Activated CD8-positive, alpha-beta T cell treated with anti-CD3 and anti-CD28 coated beads, Interleukin-2, amount 10 ng/mL, durations not matched to agents 7 days and 5 days (primary cell): ENCODE measurements at regions not wholly inside any gene's neighbourhood (a gene's known extent, or its start where the extent isn't known, plus 50 kb on each side); places are given as distances from the start of the nearest gene placed in this dataset.
"Not testable (repeated sequence)": the region's sequence is repeated elsewhere in the genome, so short reads cannot be mapped to it uniquely, and the experiment has no call there.

ENCODE experiments used
- ATAC-seq: fragments of 150-1000 bp; cut with Tn5 transposase; one replicate; pipeline ENCODE4 v1.10.0; 2021; ENCODE audit warnings: moderate library complexity
- CTCF ChIA-PET: fragments of 350-600 bp; sonication (Branson Sonifier 250); formaldehyde crosslinking; loops from one replicate; lab custom pipeline; 2021; ENCODE audit warnings: antibody characterized with exemption; lab: Charles Lee
- POLR2A ChIA-PET: fragments of 350-600 bp; sonication (Branson Sonifier 250); formaldehyde crosslinking; loops from one replicate; lab custom pipeline; 2021; ENCODE audit warnings: antibody characterized with exemption; lab: Charles Lee
- DNase-seq: peaks from one replicate; pipeline ENCODE4 v3.0.0-alpha.2; 2020
- H3K27ac Mint-ChIP-seq: one replicate; pipeline ENCODE4 v1.8.0; 2021; ENCODE audit warnings: mild to moderate bottlenecking, mixed read lengths
- H3K27me3 Mint-ChIP-seq: one replicate; pipeline ENCODE4 v1.8.0; 2021; ENCODE audit warnings: low read depth, mixed read lengths
- H3K36me3 Mint-ChIP-seq: one replicate; pipeline ENCODE4 v1.8.0; 2021; ENCODE audit warnings: low read depth, mixed read lengths
- H3K4me1 Mint-ChIP-seq: one replicate; pipeline ENCODE4 v1.8.0; 2021; ENCODE audit warnings: low read depth, mixed read lengths
- H3K4me3 Mint-ChIP-seq: one replicate; pipeline ENCODE4 v1.8.0; 2021; ENCODE audit warnings: mild to moderate bottlenecking, mixed read lengths
- H3K9me3 Mint-ChIP-seq: one replicate; pipeline ENCODE4 v1.8.0; 2022; ENCODE audit warnings: mixed read lengths; ENCODE audit not compliant: insufficient read depth

DNA sequence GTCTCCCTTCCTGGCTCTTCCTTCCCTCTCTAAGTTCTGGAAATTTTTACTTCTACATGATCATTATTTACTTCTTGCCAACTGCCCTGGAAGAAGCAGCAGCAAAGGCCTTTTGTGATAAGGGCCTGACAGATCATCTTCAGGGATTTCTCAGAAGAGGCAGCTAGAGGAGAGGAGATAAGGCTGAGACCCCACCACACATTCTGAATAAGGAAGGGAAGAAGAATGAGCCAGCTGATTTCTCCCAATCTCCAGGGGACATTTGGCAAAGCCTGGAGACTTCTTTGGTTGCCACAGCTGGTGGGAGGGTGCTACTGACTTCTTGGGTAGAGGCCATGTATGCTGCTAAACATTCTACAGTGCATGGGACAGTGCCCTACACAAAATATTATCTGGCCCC is 122.4 kb upstream of the OR9Q1 start:
- Mint-ChIP-seq H3K27me3 (peaks cover 2% of the 10 kb centered on the region), H3K4me1 (peaks cover 6% of the 10 kb centered on the region), H3K27ac (no peak overlapping the region), H3K9me3 (no peaks in the 10 kb centered on the region), H3K4me3 (no peak overlapping the region), H3K36me3 (no peaks in the 10 kb centered on the region)
- POLR2A ChIA-PET: no interaction called here
- no peak for ATAC-seq
- DNase-seq: no peak
- CTCF ChIA-PET: interaction anchor here (0.6 kb wide), 1 partner anchor 27 kb away, joined by 3 read pairs; no protein-coding TSS in a partner anchor

DNA sequence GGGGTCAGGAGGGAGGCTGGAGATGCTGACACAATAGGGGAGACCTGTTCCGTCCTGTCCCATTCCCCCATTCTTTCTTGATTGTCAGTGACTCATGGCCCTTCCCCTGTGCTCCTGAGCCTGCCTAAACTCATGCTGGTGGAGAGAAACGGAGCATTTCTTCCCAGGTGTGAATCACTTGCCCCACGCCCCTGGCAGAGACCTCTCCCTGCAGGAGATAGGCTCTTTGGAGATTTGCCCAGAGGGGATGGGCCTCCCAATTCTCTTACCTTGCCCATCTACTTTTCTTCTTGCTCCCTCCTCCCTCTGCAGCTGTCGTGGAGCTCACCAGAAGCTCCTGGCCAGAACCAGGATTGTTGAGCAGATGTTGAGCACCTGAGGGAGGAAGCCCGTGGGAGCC is 121.9 kb upstream of the OR9Q1 start:
- Mint-ChIP-seq H3K4me1 (peaks cover 6% of the 10 kb centered on the region), H3K27me3 (peaks cover 2% of the 10 kb centered on the region), H3K27ac (no peak overlapping the region), H3K36me3 (no peaks in the 10 kb centered on the region), H3K9me3 (no peaks in the 10 kb centered on the region), H3K4me3 (no peak overlapping the region)
- POLR2A ChIA-PET: no interaction called here
- CTCF ChIA-PET: interaction anchor here (0.6 kb wide), 1 partner anchor 27 kb away, joined by 3 read pairs; no protein-coding TSS in a partner anchor
- no peak for DNase-seq
- no peak for ATAC-seq

DNA sequence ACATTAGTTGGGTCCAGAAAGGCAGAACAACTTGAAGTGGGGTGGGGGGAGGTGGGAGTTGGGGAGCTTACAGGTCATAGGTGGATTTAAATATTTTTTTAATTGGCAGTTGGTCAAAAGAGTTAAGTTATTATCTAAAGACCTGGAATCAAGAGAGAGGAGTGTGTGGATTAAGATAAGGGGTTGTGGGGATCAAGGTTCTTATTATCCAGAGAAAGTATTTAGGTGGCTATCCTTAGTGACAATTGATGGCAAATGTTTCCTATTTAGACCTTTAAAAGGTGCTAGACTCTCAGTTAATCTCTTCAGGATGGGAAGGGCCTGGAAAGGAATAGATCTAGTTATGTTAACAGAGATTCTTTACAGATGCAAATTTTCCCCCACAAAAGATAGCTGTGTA is 120.7 kb upstream of the OR9Q1 start:
- Mint-ChIP-seq H3K4me3 (no peak overlapping the region), H3K27me3 (no peaks in the 10 kb centered on the region), H3K9me3 (no peaks in the 10 kb centered on the region), H3K27ac (no peak overlapping the region), H3K4me1 (peaks cover 6% of the 10 kb centered on the region), H3K36me3 (no peaks in the 10 kb centered on the region)
- POLR2A ChIA-PET: no interaction called here
- no peak for DNase-seq
- CTCF ChIA-PET: no interaction called here
- no peak for ATAC-seq

DNA sequence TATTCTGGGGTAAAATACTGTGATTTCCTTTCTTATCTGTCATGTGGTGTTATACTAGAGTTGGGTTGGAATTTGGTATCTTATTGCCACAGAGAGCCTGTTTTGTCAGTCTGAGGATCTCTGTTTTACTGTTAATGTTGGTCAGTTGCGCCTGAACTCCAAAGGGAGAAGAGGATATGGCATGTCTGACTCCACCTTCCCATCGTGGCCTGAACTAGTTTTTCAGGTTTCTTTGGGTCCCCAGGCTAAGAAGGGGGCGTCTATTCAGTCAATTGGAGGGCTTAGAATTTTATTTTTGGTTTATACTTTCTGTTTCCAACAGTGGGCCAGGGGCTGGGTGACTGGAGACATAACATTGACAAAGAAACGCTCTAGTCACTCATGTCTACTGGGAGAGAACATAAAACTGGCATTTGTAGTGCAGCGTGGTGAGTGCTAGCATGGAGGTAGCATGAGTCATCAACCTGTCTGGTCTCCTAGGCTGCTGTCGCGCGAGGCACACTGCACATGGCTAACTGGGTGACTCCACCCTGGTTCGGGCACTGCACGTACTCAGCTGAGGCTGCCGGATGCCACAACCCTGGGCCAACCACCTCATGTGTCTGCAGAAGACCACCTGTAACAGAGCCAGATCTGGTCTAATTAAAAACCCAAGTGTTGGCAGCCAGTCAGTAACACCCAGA is 120.1 kb upstream of the OR9Q1 start:
- no peaks in the 10 kb centered on the region for H3K9me3 Mint-ChIP-seq

DNA sequence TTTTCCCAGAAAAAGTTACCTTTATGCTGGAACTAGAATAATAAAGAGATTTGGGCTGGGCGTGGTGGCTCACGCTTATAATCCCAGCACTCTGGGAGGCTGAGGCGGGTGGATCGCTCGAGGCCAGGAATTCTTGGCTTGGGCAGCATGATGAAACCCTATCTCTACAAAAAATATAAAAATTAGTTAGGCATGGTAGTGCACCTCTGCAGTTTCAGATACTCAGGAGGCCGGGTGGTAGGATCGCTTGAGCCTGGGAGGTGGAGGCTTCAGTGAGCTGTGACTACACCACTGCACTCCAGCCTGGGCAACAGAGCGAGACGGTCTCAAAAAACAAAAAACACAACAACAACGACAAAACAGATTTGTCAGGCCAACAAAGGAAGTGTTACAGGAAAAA is 119.3 kb upstream of the OR9Q1 start:
- H3K4me3 Mint-ChIP-seq: no peak overlapping the region
- ChIA-PET CTCF (no interaction called here), POLR2A (no interaction called here)
- H3K36me3 Mint-ChIP-seq: no peaks in the 10 kb centered on the region
- no peak for ATAC-seq
- peaks cover 2% of the 10 kb centered on the region for H3K27me3 Mint-ChIP-seq
- H3K9me3 Mint-ChIP-seq: no peaks in the 10 kb centered on the region
- no peak overlapping the region for H3K27ac Mint-ChIP-seq
- DNase-seq: no peak
- peaks cover 6% of the 10 kb centered on the region for H3K4me1 Mint-ChIP-seq

More for the DNA sequence above, 120.1 kb upstream of the OR9Q1 start:
- ATAC-seq (peak; percentile 81), DNase-seq (peak; percentile 45)
- Mint-ChIP-seq H3K27me3 (no peaks in the 10 kb centered on the region), H3K27ac (no peak overlapping the region), H3K36me3 (no peaks in the 10 kb centered on the region), H3K4me3 (no peak overlapping the region), H3K4me1 (peaks cover 6% of the 10 kb centered on the region)
- CTCF ChIA-PET: no interaction called here
- POLR2A ChIA-PET: no interaction called here

DNA sequence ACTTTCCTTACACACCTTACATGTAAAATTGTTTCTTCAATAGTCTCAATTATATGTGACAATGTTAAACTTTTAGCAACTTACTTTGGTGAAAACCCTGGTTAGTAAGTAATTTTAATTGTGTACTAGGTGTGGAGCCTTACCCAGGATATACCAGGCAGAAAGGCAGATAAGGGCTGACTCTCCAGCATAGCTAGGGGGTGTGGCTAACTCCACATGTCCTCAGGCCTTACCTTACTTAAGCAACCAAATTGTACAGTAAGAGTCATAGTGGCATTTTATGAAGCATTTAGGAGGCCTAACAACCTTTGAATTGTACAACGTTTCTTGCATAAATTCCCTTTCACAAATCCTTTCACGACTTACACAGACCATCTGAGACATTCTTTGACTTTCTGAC is 118.2 kb upstream of the OR9Q1 start:
- Mint-ChIP-seq H3K27ac (no peak overlapping the region), H3K4me1 (peaks cover 6% of the 10 kb centered on the region), H3K27me3 (peaks cover 4% of the 10 kb centered on the region), H3K9me3 (no peaks in the 10 kb centered on the region), H3K4me3 (no peak overlapping the region), H3K36me3 (no peaks in the 10 kb centered on the region)
- CTCF ChIA-PET: no interaction called here
- POLR2A ChIA-PET: no interaction called here
- DNase-seq (no peak), ATAC-seq (no peak)

DNA sequence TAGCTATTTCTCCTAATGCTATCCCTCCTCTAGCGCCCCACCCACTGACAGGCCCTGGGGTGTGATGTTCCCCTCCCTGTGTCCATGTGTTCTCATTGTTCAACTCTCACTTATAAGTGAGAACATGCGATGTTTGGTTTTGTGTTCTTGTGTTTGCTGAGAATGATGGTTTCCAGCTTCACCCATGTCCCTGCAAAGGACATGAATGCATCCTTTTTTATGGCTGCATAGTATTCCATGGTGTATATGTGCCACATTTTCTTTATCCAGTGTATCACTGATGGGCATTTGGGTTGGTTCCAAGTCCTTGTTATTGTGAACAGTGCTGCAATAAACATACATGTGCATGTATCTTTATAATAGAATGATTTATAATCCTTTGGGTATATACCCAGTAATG is 115.3 kb upstream of the OR9Q1 start:
- H3K4me1 Mint-ChIP-seq: not testable (repeated sequence)

DNA sequence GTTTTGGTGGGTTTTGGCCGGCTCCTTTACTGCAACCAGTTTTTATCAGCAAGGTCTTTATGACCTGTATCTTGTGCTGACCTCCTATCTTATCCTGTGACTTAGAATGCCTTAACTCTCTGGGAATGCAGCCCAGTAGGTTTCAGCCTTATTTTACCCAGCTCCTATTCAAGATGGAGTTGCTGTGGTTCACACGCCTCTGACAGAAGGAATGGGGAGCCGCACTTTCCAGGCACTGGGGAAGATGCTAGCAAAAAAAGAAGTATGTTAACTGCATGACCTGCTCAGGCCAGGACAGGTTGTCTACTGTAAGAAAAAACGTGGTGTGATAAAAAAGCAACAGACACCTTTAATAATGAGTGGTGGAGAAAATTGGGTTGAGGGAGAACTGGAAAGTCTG is 112.2 kb upstream of the OR9Q1 start:
- H3K4me1 Mint-ChIP-seq, ATAC-seq, POLR2A ChIA-PET, H3K36me3 Mint-ChIP-seq, H3K27ac Mint-ChIP-seq, H3K9me3 Mint-ChIP-seq, DNase-seq, H3K27me3 Mint-ChIP-seq, CTCF ChIA-PET, H3K4me3 Mint-ChIP-seq: not testable (repeated sequence)

More for the DNA sequence above, 115.3 kb upstream of the OR9Q1 start:
- H3K27ac Mint-ChIP-seq, H3K9me3 Mint-ChIP-seq, H3K36me3 Mint-ChIP-seq, POLR2A ChIA-PET, ATAC-seq, DNase-seq, H3K27me3 Mint-ChIP-seq, H3K4me3 Mint-ChIP-seq, CTCF ChIA-PET: not testable (repeated sequence)

DNA sequence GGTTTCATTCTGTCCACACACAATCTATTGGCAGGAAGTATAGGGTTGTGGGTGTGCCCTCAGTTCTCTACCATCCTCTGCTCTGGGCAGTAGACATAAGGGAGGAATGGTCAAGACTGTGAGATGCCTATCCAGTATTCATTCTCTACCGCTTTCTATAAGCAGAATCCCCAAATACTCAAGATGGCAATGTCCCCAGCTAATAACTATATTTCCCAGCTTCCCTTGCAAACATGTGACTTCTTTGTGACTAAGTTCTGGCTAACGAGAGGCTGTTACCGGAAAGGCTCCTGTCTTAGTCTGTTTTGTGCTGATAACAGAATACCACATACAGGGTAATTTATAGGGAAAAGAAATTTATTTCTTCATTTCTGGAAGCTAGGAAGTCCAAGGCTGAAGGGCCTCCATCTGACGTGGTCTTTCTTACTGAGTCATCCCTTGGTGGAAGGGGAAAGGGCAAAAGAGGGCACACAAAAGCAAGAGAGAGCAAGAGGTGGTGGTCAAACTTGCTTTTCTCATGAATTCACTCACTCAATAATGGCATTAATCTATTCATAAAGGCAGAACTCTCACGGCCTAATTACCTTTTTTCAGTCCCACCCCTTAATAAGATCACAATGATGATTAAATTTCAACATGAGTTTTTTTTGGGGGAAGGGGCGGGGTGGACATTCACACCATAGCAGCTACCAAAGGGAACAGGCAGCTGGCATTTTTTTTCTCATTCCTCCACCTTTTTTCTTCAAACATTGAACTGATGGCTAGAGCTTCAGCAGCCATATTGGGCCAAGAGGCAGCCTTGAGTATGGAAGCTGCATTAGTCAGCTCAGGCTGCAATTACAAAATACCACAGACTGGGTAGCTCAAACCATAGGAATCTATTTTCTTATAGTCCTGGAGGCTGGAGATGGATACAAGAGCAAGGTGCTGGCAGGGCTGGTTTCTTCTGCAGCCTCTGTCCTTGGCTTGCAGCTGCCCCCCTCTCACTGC is 109.7 kb upstream of the OR9Q1 start:
- Mint-ChIP-seq H3K9me3 (no peaks in the 10 kb centered on the region), H3K36me3 (no peaks in the 10 kb centered on the region), H3K27ac (no peak overlapping the region), H3K27me3 (peaks cover 5% of the 10 kb centered on the region), H3K4me1 (no peaks in the 10 kb centered on the region), H3K4me3 (no peak overlapping the region)
- ATAC-seq: no peak
- POLR2A ChIA-PET: no interaction called here
- no peak for DNase-seq
- CTCF ChIA-PET: no interaction called here

DNA sequence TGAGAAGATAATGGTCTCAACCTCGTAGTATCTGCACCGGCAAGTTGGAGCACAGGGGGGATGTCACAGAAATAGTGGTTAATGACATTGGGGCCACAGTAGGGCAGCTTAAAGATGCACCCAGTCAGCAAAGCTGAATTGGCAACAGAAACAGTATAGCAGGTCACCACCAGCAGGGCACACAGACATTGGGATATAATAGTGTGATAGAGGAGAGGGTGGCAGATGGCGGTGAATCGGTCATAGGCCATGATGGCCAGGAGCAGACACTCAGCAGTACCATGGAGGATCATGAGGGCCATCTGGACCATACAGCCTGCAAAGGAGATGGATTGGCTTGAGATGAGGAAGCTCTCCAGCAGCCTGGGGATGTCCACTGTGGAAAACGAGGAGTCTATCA is 106.0 kb upstream of the OR9Q1 start:
- no peaks in the 10 kb centered on the region for H3K36me3 Mint-ChIP-seq
- DNase-seq (no peak), ATAC-seq (no peak)
- H3K9me3 Mint-ChIP-seq: no peaks in the 10 kb centered on the region
- ChIA-PET POLR2A (no interaction called here), CTCF (no interaction called here)
- H3K27ac Mint-ChIP-seq: no peak overlapping the region
- H3K4me1 Mint-ChIP-seq: no peaks in the 10 kb centered on the region
- H3K27me3 Mint-ChIP-seq: peaks cover 2% of the 10 kb centered on the region
- H3K4me3 Mint-ChIP-seq: no peak overlapping the region

DNA sequence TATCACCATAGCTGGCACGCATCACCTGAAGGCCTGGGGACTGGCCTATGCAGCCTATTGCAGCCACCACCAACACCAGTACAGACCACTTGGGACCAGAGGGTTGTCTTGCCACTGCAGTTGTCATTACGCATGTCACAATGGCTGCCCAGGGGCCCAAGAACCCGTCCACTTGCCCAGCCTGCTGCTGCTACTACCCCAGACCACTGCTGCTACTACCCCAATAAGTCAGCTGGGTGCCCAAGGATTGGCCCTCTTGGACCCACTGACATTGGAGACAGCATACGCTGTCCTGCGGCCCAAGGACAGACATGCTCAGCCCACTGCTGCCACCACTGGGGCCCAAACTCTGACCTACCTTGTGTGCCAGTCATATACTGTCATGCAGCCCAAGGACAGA is 102.7 kb upstream of the OR9Q1 start:
- ChIA-PET POLR2A (no interaction called here), CTCF (no interaction called here)
- no peaks in the 10 kb centered on the region for H3K4me1 Mint-ChIP-seq
- DNase-seq: no peak
- H3K9me3 Mint-ChIP-seq: no peaks in the 10 kb centered on the region
- no peaks in the 10 kb centered on the region for H3K36me3 Mint-ChIP-seq
- no peak for ATAC-seq
- H3K4me3 Mint-ChIP-seq: no peak overlapping the region
- H3K27ac Mint-ChIP-seq: no peak overlapping the region
- H3K27me3 Mint-ChIP-seq: peaks cover 2% of the 10 kb centered on the region

DNA sequence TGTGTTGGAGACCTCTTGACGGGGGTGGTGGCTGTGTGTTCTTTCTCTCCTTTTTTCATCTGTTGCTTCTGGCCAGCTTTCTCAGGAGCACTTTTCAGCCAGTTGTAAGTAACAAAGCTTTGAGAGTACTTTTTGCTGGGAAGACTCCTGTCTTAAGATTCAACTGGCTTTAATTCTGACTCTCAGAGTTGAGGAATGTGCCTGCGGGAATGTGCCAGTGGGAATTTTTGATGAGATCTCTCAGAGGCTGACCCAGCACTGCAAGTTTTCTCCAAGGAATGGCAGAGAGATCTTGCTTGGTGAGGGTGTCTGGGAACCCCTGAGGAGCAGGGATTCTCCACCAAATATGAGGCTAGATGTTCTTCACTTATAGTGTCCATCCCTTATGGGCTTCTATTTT is 91.6 kb upstream of the OR9Q1 start:
- no peaks in the 10 kb centered on the region for H3K36me3 Mint-ChIP-seq
- ChIA-PET POLR2A (no interaction called here), CTCF (no interaction called here)
- ATAC-seq (no peak), DNase-seq (no peak)
- H3K4me3 Mint-ChIP-seq: no peak overlapping the region
- H3K4me1 Mint-ChIP-seq: no peaks in the 10 kb centered on the region
- no peaks in the 10 kb centered on the region for H3K9me3 Mint-ChIP-seq
- peaks cover 3% of the 10 kb centered on the region for H3K27me3 Mint-ChIP-seq
- no peak overlapping the region for H3K27ac Mint-ChIP-seq
